GM23338 (cell line): ENCODE measurements at regions not wholly inside any gene's neighbourhood (a gene's known extent, or its start where the extent isn't known, plus 50 kb on each side); places are given as distances from the start of the nearest gene placed in this dataset.

Source experiments
- ATAC-seq: fragments of 200-7000 bp; cut with Tn5 transposase; 3 replicates; pipeline ENCODE4 v1.9.1; 2020
- DNase-seq: peaks from one replicate; pipeline ENCODE4 v3.0.0-alpha.2; 2015; ENCODE audit warnings: low spot score
- H2AFZ ChIP-seq: fragments of 200-600 bp; sonication (generic); 2 replicates; pipeline ENCODE4 v1.8.0; 2016; ENCODE audit warnings: antibody characterized with exemption, mild to moderate bottlenecking, moderate library complexity
- H3F3A ChIP-seq: fragments of 200-600 bp; sonication (generic); replicated peaks from 2 replicates; pipeline ENCODE4 v1.8.0; 2017; ENCODE audit warnings: antibody characterized with exemption, mixed run types, low read depth
- H3K27ac ChIP-seq: fragments of 200-600 bp; sonication (generic); 2 replicates; pipeline ENCODE4 v1.6.1; 2016; ENCODE audit warnings: low read depth
- H3K27me3 ChIP-seq: fragments of 200-600 bp; sonication (generic); 2 replicates; pipeline ENCODE4 v1.8.0; 2016; ENCODE audit warnings: mild to moderate bottlenecking, mixed run types, moderate library complexity; ENCODE audit not compliant: insufficient read depth
- H3K36me3 ChIP-seq: fragments of 200-600 bp; sonication (generic); 2 replicates; pipeline ENCODE4 v1.8.0; 2016; ENCODE audit warnings: mild to moderate bottlenecking; ENCODE audit not compliant: insufficient read depth
- H3K4me1 ChIP-seq: fragments of 200-600 bp; sonication (generic); 2 replicates; pipeline ENCODE4 v1.8.0; 2016; ENCODE audit warnings: mild to moderate bottlenecking, moderate library complexity; ENCODE audit not compliant: insufficient read depth
- H3K4me2 ChIP-seq: fragments of 200-600 bp; sonication (generic); 2 replicates; pipeline ENCODE4 v1.7.1; 2017; ENCODE audit warnings: mixed run types
- H3K4me3 ChIP-seq: fragments of 200-600 bp; sonication (generic); 2 replicates; pipeline ENCODE4 v1.6.1; 2016; ENCODE audit warnings: mixed run types
- H3K79me2 ChIP-seq: fragments of 200-600 bp; sonication (generic); replicated peaks from 2 replicates; pipeline ENCODE4 v1.8.0; 2017; ENCODE audit warnings: mild to moderate bottlenecking; ENCODE audit not compliant: insufficient read depth
- H3K9me2 ChIP-seq: fragments of 200-600 bp; sonication (generic); 2 replicates; pipeline ENCODE4 v1.8.0; 2017; ENCODE audit not compliant: insufficient read depth
- H4K20me1 ChIP-seq: fragments of 200-600 bp; sonication (generic); replicated peaks from 2 replicates; pipeline ENCODE4 v1.8.0; 2017; ENCODE audit warnings: mild to moderate bottlenecking; ENCODE audit not compliant: insufficient read depth
- H3K27ac Mint-ChIP-seq: 2 replicates; pipeline ENCODE4 v1.8.0; 2020; ENCODE audit warnings: inconsistent platforms, mild to moderate bottlenecking, moderate library complexity, mixed read lengths
- H3K27me3 Mint-ChIP-seq: 3 replicates; pipeline ENCODE4 v1.8.0; 2022; ENCODE audit warnings: low read depth, mild to moderate bottlenecking, moderate library complexity, mixed read lengths, inconsistent platforms; ENCODE audit not compliant: insufficient read depth, poor library complexity
- H3K36me3 Mint-ChIP-seq: 3 replicates; pipeline ENCODE4 v1.8.0; 2021; ENCODE audit warnings: low read depth, mild to moderate bottlenecking, inconsistent platforms, moderate library complexity, mixed read lengths
- H3K4me1 Mint-ChIP-seq: 3 replicates; pipeline ENCODE4 v1.8.0; 2020; ENCODE audit warnings: mild to moderate bottlenecking, inconsistent platforms, mixed read lengths
- H3K4me3 Mint-ChIP-seq: 3 replicates; pipeline ENCODE4 v1.8.0; 2021; ENCODE audit warnings: moderate library complexity, mild to moderate bottlenecking, inconsistent platforms, mixed read lengths
- H3K9me3 Mint-ChIP-seq: 3 replicates; pipeline ENCODE4 v1.8.0; 2020; ENCODE audit warnings: moderate library complexity, mild to moderate bottlenecking, inconsistent platforms, mixed read lengths
- CREB1 ChIP-seq: fragments of 250-450 bp; sonication (Bioruptor Pico); IDR thresholded peaks from 2 replicates; pipeline ENCODE4 v1.5.0; 2020; ENCODE audit warnings: low read depth, mild to moderate bottlenecking, moderate library complexity
- EZH2 ChIP-seq: fragments of 200-600 bp; sonication (generic); IDR thresholded peaks from one replicate; pipeline ENCODE4 v1.8.0; 2017; ENCODE audit warnings: antibody characterized with exemption, mild to moderate bottlenecking, low read depth; ENCODE audit not compliant: unreplicated experiment
- EZH2phosphoT487 ChIP-seq: fragments of 200-600 bp; sonication (generic); IDR thresholded peaks from one replicate; pipeline ENCODE4 v1.8.1; 2018; ENCODE audit warnings: antibody characterized with exemption; ENCODE audit not compliant: unreplicated experiment
- JUNB ChIP-seq: IDR thresholded peaks from one replicate; pipeline ENCODE4 v1.6.1; 2016; ENCODE audit warnings: antibody characterized with exemption; ENCODE audit not compliant: unreplicated experiment
- NANOG ChIP-seq: IDR thresholded peaks from 2 replicates; pipeline ENCODE4 v1.6.1; 2016; ENCODE audit warnings: antibody characterized with exemption, borderline replicate concordance
- POLR2AphosphoS5 ChIP-seq: IDR thresholded peaks from 2 replicates; pipeline ENCODE4 v1.6.1; 2016; ENCODE audit warnings: antibody characterized with exemption, low read depth
- STAT1 ChIP-seq: IDR thresholded peaks from one replicate; pipeline ENCODE4 v1.6.1; 2016; ENCODE audit warnings: antibody characterized with exemption; ENCODE audit not compliant: unreplicated experiment
- ZNF114 ChIP-seq: fragments of 250-450 bp; sonication (Bioruptor Pico); IDR thresholded peaks from 2 replicates; pipeline ENCODE4 v1.5.0; 2020; ENCODE audit warnings: mild to moderate bottlenecking, moderate library complexity
- TF ChIP-seq, protein P1 (sequence below), 2 experiments: fragments of 200-600 bp in 1 of 2; sonication (generic) in 1 of 2; conservative IDR thresholded peaks; 2 replicates each; pipeline versions ENCODE4 v1.5.1 to v1.6.1; 2016 to 2017; ENCODE audit warnings: antibody characterized with exemption in 2 of 2, low read depth in 2 of 2, mild to moderate bottlenecking in 2 of 2, moderate library complexity in 1 of 2
- TF ChIP-seq, protein P2 (sequence below): fragments of 250-450 bp; sonication (Bioruptor Pico); IDR thresholded peaks from 2 replicates; pipeline ENCODE4 v1.5.0; 2020; ENCODE audit warnings: mild to moderate bottlenecking, moderate library complexity
- TF ChIP-seq, protein P3 (sequence below): IDR thresholded peaks from 2 replicates; pipeline ENCODE4 v1.6.1; 2016; ENCODE audit warnings: antibody characterized with exemption

DNA sequence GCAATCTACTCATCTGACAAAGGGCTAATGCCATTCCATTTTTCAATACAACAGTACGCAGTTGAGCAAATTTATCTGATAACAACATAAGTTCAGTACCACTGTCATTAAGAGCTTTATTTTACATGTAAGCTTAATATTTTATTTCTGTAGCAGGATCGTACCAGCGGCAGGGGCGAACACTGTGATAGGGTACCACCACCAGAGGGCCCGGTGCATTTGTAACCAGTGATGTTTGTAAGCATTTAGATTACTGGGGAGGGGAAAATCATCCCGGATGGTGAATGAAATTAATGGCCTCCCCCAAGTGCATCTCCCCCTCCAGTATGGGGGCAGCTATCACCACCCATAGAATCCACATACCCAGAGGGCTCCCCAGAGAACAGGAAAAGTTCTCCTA, 179.0 kb downstream of the ADGRA3 start:
- H3K9me2 ChIP-seq: no peaks in the 10 kb centered on the region
- H3K4me3 ChIP-seq: no peak overlapping the region
- H3K9me3 Mint-ChIP-seq: peaks cover 4% of the 10 kb centered on the region
- no peak overlapping the region for H3K4me2 ChIP-seq
- H3K4me1 ChIP-seq: no peaks in the 10 kb centered on the region
- H3K27me3 ChIP-seq: no peaks in the 10 kb centered on the region
- H3K79me2 ChIP-seq: no peaks in the 10 kb centered on the region
- H3K27ac ChIP-seq: no peak overlapping the region
- TF ChIP-seq POLR2AphosphoS5 (no peak), CREB1 (no peak), EZH2 (no peak)
- TF ChIP-seq, protein P1, sequence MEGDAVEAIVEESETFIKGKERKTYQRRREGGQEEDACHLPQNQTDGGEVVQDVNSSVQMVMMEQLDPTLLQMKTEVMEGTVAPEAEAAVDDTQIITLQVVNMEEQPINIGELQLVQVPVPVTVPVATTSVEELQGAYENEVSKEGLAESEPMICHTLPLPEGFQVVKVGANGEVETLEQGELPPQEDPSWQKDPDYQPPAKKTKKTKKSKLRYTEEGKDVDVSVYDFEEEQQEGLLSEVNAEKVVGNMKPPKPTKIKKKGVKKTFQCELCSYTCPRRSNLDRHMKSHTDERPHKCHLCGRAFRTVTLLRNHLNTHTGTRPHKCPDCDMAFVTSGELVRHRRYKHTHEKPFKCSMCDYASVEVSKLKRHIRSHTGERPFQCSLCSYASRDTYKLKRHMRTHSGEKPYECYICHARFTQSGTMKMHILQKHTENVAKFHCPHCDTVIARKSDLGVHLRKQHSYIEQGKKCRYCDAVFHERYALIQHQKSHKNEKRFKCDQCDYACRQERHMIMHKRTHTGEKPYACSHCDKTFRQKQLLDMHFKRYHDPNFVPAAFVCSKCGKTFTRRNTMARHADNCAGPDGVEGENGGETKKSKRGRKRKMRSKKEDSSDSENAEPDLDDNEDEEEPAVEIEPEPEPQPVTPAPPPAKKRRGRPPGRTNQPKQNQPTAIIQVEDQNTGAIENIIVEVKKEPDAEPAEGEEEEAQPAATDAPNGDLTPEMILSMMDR (conservative IDR thresholded peaks at IDR 0.05; ENCODE audit: low read depth in 2 of 2): peak; percentile 50 to 59
- H2AFZ ChIP-seq: no peak overlapping the region
- no peak overlapping the region for H3K4me3 Mint-ChIP-seq
- peak; percentile 41 for DNase-seq
- no peak for ATAC-seq
- H3K4me1 Mint-ChIP-seq: no peaks in the 10 kb centered on the region
- H3K27me3 Mint-ChIP-seq: no peaks in the 10 kb centered on the region
- no peaks in the 10 kb centered on the region for H3K36me3 ChIP-seq
- H3K36me3 Mint-ChIP-seq: peaks cover 15% of the 10 kb centered on the region; the same call in 2 of the 3 replicates
- H3K27ac Mint-ChIP-seq: no peak overlapping the region
- H3F3A ChIP-seq: no peaks in the 10 kb centered on the region
- no peaks in the 10 kb centered on the region for H4K20me1 ChIP-seq

DNA sequence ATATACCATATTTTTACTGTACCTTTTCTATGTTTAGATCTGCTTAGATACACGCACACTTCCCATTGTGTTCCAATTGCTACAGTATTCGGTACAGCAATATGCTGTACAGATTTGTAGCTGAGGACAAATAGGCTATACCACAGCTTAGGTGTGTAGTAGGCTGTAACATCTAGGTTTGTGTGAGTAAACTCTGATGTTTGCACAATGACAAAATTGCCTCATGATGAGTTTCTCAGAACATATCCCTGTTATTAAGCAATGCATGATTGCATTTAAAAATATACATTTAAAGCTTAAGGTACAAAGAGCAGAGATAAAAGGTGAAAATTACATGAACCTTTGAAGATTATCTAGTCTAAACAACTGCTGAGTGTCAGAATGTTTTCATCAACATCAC, 181.7 kb downstream of the ADGRA3 start:
- no peaks in the 10 kb centered on the region for H3K4me1 Mint-ChIP-seq
- Histone ChIP-seq H3K4me3 (no peak overlapping the region), H3K27ac (no peak overlapping the region), H3K4me2 (no peak overlapping the region), H3F3A (no peaks in the 10 kb centered on the region), H4K20me1 (no peaks in the 10 kb centered on the region), H3K79me2 (no peaks in the 10 kb centered on the region), H3K9me2 (no peaks in the 10 kb centered on the region), H2AFZ (no peak overlapping the region), H3K27me3 (no peaks in the 10 kb centered on the region), H3K4me1 (no peaks in the 10 kb centered on the region), H3K36me3 (no peaks in the 10 kb centered on the region)
- no peak overlapping the region for H3K4me3 Mint-ChIP-seq
- no peaks in the 10 kb centered on the region for H3K27me3 Mint-ChIP-seq
- no peaks in the 10 kb centered on the region; the same call in 2 of the 3 replicates for H3K9me3 Mint-ChIP-seq
- H3K36me3 Mint-ChIP-seq: peaks cover 4% of the 10 kb centered on the region; the same call in 1 of the 3 replicates
- H3K27ac Mint-ChIP-seq: no peak overlapping the region
- no peak for DNase-seq
- no peak for ATAC-seq
- TF ChIP-seq NANOG: no peak
- TF ChIP-seq, protein P1 (conservative IDR thresholded peaks at IDR 0.05; ENCODE audit: low read depth in 2 of 2): no peak
- TF ChIP-seq STAT1: no peak
- TF ChIP-seq, protein P2, sequence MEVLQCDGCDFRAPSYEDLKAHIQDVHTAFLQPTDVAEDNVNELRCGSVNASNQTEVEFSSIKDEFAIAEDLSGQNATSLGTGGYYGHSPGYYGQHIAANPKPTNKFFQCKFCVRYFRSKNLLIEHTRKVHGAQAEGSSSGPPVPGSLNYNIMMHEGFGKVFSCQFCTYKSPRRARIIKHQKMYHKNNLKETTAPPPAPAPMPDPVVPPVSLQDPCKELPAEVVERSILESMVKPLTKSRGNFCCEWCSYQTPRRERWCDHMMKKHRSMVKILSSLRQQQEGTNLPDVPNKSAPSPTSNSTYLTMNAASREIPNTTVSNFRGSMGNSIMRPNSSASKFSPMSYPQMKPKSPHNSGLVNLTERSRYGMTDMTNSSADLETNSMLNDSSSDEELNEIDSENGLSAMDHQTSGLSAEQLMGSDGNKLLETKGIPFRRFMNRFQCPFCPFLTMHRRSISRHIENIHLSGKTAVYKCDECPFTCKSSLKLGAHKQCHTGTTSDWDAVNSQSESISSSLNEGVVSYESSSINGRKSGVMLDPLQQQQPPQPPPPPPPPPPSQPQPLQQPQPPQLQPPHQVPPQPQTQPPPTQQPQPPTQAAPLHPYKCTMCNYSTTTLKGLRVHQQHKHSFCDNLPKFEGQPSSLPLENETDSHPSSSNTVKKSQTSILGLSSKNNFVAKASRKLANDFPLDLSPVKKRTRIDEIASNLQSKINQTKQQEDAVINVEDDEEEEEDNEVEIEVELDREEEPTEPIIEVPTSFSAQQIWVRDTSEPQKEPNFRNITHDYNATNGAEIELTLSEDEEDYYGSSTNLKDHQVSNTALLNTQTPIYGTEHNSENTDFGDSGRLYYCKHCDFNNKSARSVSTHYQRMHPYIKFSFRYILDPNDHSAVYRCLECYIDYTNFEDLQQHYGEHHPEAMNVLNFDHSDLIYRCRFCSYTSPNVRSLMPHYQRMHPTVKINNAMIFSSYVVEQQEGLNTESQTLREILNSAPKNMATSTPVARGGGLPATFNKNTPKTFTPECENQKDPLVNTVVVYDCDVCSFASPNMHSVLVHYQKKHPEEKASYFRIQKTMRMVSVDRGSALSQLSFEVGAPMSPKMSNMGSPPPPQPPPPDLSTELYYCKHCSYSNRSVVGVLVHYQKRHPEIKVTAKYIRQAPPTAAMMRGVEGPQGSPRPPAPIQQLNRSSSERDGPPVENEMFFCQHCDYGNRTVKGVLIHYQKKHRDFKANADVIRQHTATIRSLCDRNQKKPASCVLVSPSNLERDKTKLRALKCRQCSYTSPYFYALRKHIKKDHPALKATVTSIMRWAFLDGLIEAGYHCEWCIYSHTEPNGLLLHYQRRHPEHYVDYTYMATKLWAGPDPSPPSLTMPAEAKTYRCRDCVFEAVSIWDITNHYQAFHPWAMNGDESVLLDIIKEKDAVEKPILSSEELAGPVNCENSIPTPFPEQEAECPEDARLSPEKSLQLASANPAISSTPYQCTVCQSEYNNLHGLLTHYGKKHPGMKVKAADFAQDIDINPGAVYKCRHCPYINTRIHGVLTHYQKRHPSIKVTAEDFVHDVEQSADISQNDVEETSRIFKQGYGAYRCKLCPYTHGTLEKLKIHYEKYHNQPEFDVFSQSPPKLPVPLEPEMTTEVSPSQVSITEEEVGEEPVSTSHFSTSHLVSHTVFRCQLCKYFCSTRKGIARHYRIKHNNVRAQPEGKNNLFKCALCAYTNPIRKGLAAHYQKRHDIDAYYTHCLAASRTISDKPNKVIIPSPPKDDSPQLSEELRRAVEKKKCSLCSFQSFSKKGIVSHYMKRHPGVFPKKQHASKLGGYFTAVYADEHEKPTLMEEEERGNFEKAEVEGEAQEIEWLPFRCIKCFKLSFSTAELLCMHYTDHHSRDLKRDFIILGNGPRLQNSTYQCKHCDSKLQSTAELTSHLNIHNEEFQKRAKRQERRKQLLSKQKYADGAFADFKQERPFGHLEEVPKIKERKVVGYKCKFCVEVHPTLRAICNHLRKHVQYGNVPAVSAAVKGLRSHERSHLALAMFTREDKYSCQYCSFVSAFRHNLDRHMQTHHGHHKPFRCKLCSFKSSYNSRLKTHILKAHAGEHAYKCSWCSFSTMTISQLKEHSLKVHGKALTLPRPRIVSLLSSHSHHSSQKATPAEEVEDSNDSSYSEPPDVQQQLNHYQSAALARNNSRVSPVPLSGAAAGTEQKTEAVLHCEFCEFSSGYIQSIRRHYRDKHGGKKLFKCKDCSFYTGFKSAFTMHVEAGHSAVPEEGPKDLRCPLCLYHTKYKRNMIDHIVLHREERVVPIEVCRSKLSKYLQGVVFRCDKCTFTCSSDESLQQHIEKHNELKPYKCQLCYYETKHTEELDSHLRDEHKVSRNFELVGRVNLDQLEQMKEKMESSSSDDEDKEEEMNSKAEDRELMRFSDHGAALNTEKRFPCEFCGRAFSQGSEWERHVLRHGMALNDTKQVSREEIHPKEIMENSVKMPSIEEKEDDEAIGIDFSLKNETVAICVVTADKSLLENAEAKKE (CRISPR knock-in tag): no peak
- TF ChIP-seq JUNB: no peak
- TF ChIP-seq, protein P3, sequence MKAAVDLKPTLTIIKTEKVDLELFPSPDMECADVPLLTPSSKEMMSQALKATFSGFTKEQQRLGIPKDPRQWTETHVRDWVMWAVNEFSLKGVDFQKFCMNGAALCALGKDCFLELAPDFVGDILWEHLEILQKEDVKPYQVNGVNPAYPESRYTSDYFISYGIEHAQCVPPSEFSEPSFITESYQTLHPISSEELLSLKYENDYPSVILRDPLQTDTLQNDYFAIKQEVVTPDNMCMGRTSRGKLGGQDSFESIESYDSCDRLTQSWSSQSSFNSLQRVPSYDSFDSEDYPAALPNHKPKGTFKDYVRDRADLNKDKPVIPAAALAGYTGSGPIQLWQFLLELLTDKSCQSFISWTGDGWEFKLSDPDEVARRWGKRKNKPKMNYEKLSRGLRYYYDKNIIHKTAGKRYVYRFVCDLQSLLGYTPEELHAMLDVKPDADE: no peak
- no peak for TF ChIP-seq EZH2phosphoT487
- TF ChIP-seq ZNF114: no peak
- no peak for TF ChIP-seq EZH2
